B cell (primary cell): ENCODE measurements at regions not wholly inside any gene's neighbourhood (a gene's known extent, or its start where the extent isn't known, plus 50 kb on each side); places are given as distances from the start of the nearest gene placed in this dataset.

Experiments
- ATAC-seq: fragments of 200-7000 bp; cut with Tn5 transposase; one replicate; pipeline ENCODE4 v1.10.0; 2021; ENCODE audit warnings: low read depth, mild to moderate bottlenecking, moderate number of reproducible peaks, moderate library complexity
- CTCF ChIA-PET: fragments of 350-600 bp; sonication (Branson Sonifier 250); formaldehyde crosslinking; loops from one replicate; lab custom pipeline; 2021; ENCODE audit warnings: antibody characterized with exemption, inconsistent platforms; lab: Charles Lee
- POLR2A ChIA-PET: fragments of 350-600 bp; sonication (Branson Sonifier 250); formaldehyde crosslinking; loops from one replicate; lab custom pipeline; 2021; ENCODE audit warnings: antibody characterized with exemption; lab: Charles Lee
- DNase-seq: peaks from one replicate; pipeline ENCODE4 v3.0.0; 2013
- H2AFZ ChIP-seq: 2 replicates; pipeline ENCODE4 v1.6.1; 2012; ENCODE audit warnings: mild to moderate bottlenecking, low read depth, low read length; ENCODE audit not compliant: insufficient read depth, poor library complexity, severe bottlenecking
- H3K27ac ChIP-seq, 2 donors: 1 replicate in 1 of 2; 2 replicates in 1 of 2; pipeline ENCODE4 v1.5.1; 2012 to 2013; ENCODE audit warnings: low read length in 2 of 2, mild to moderate bottlenecking in 2 of 2, moderate library complexity in 1 of 2
- H3K27me3 ChIP-seq, 4 experiments: fragments of 200-600 bp in 1 of 4; sonication (generic) in 1 of 4; replicated peaks in 1 of 4; 1 replicate in 2 of 4; 2 replicates in 2 of 4; pipeline versions ENCODE4 v1.6.1 to v1.7.0; 2013 to 2016; ENCODE audit warnings: low read length in 3 of 4, mild to moderate bottlenecking in 2 of 4, mixed read lengths in 1 of 4, moderate library complexity in 1 of 4; ENCODE audit not compliant: insufficient read depth in 4 of 4, control insufficient read depth in 3 of 4; ENCODE audit errors: control extremely low read depth in 1 of 4
- H3K36me3 ChIP-seq, 2 experiments: replicated peaks in 1 of 2; 1 replicate in 1 of 2; 2 replicates in 1 of 2; pipeline versions ENCODE4 v1.6.1 to v1.7.1; 2013; ENCODE audit warnings: low read length in 1 of 2; ENCODE audit not compliant: insufficient read depth in 2 of 2, control insufficient read depth in 1 of 2; ENCODE audit errors: control extremely low read depth in 1 of 2, extremely low read depth in 1 of 2
- H3K4me1 ChIP-seq, 2 donors: fragments of 200-600 bp in 1 of 2; sonication (generic) in 1 of 2; 1 replicate in 1 of 2; 2 replicates in 1 of 2; pipeline versions ENCODE4 v1.5.1 to v1.6.1; 2013 to 2017; ENCODE audit warnings: low read length in 2 of 2; ENCODE audit not compliant: control insufficient read depth in 2 of 2, insufficient read depth in 2 of 2
- H3K4me2 ChIP-seq: replicated peaks from 2 replicates; pipeline ENCODE3; 2012; ENCODE audit warnings: mild to moderate bottlenecking, low read depth, low read length; ENCODE audit not compliant: poor library complexity, severe bottlenecking
- H3K4me3 ChIP-seq, 5 experiments: fragments of 200-600 bp in 1 of 5; sonication (generic) in 1 of 5; 1 replicate in 3 of 5; 2 replicates in 2 of 5; pipeline versions ENCODE4 v1.5.1 to v1.7.0; 2011 to 2016; ENCODE audit warnings: low read length in 4 of 5, mild to moderate bottlenecking in 4 of 5, low read depth in 2 of 5, control low read depth in 1 of 5, moderate library complexity in 1 of 5; ENCODE audit not compliant: insufficient read depth in 1 of 5; ENCODE audit errors: control extremely low read depth in 1 of 5, extremely low read depth in 1 of 5
- H3K79me2 ChIP-seq: fragments of 200-600 bp; sonication (generic); one replicate; pipeline ENCODE4 v1.6.0; 2016; ENCODE audit warnings: low read length; ENCODE audit not compliant: control insufficient read depth, insufficient read depth
- H3K9ac ChIP-seq: fragments of 200-600 bp; sonication (generic); 2 replicates; pipeline ENCODE4 v1.6.1; 2017; ENCODE audit warnings: mild to moderate bottlenecking, low read length, moderate library complexity
- H3K9me3 ChIP-seq, 3 donors: one replicate each; pipeline versions ENCODE4 v1.6.1 to v1.7.1; 2013; ENCODE audit warnings: low read length in 2 of 3; ENCODE audit not compliant: control insufficient read depth in 2 of 3, insufficient read depth in 1 of 3; ENCODE audit errors: control extremely low read depth in 1 of 3
- H4K20me1 ChIP-seq: 2 replicates; pipeline ENCODE4 v1.6.0; 2012; ENCODE audit warnings: mild to moderate bottlenecking, low read length; ENCODE audit not compliant: insufficient read depth, control insufficient read depth, poor library complexity, severe bottlenecking
- H3K27ac Mint-ChIP-seq: one replicate; pipeline ENCODE4 v1.8.0; 2021; ENCODE audit warnings: mixed read lengths
- H3K27me3 Mint-ChIP-seq: one replicate; pipeline ENCODE4 v1.8.0; 2021; ENCODE audit warnings: mixed read lengths
- H3K4me1 Mint-ChIP-seq: one replicate; pipeline ENCODE4 v1.8.0; 2021; ENCODE audit warnings: mixed read lengths
- H3K4me3 Mint-ChIP-seq: one replicate; pipeline ENCODE4 v1.8.0; 2021; ENCODE audit warnings: mixed read lengths
- H3K9me3 Mint-ChIP-seq: one replicate; pipeline ENCODE4 v1.8.0; 2022; ENCODE audit warnings: mixed read lengths; ENCODE audit not compliant: insufficient read depth
- EZH2 ChIP-seq: IDR thresholded peaks from 2 replicates; pipeline ENCODE4 v1.6.1; 2012; ENCODE audit warnings: borderline replicate concordance, low read depth, mild to moderate bottlenecking, moderate library complexity, low read length; ENCODE audit not compliant: insufficient read depth, poor library complexity, severe bottlenecking
- WGBS: methylation state at CpG from one replicate; pipeline ENCODE4 v1.1.5; 2013; ENCODE audit warnings: missing lambda C conversion rate; ENCODE audit not compliant: insufficient coverage; 5-methylcytosine and 5-hydroxymethylcytosine counted together
- intact Hi-C: fragments of 100-400 bp; cut with micrococcal nuclease; formaldehyde crosslinking; loops from one replicate; pipeline ENCODE4 v1.10.0; 2022
- TF ChIP-seq, protein P1 (sequence below): fragments of 200-600 bp; IDR thresholded peaks from one replicate; pipeline ENCODE4 v1.8.0; 2022; ENCODE audit warnings: antibody characterized with exemption, mild to moderate bottlenecking

GRCh38 chr5:52007230-52007858, 624.1 kb downstream of the ISL1 start:
- Histone ChIP-seq H3K4me2 (no peak overlapping the region), H4K20me1 (no peaks in the 10 kb centered on the region), H3K4me3 (no peak overlapping the region), H3K9ac (no peak overlapping the region), H3K27ac (no peak overlapping the region), H3K4me1 (no peaks in the 10 kb centered on the region), H3K9me3 (no peaks in the 10 kb centered on the region), H3K27me3 (no peaks in the 10 kb centered on the region), H3K36me3 (no peaks in the 10 kb centered on the region), H2AFZ (no peak overlapping the region), H3K79me2 (no peaks in the 10 kb centered on the region)
- no peak for TF ChIP-seq EZH2
- TF ChIP-seq, protein P1, sequence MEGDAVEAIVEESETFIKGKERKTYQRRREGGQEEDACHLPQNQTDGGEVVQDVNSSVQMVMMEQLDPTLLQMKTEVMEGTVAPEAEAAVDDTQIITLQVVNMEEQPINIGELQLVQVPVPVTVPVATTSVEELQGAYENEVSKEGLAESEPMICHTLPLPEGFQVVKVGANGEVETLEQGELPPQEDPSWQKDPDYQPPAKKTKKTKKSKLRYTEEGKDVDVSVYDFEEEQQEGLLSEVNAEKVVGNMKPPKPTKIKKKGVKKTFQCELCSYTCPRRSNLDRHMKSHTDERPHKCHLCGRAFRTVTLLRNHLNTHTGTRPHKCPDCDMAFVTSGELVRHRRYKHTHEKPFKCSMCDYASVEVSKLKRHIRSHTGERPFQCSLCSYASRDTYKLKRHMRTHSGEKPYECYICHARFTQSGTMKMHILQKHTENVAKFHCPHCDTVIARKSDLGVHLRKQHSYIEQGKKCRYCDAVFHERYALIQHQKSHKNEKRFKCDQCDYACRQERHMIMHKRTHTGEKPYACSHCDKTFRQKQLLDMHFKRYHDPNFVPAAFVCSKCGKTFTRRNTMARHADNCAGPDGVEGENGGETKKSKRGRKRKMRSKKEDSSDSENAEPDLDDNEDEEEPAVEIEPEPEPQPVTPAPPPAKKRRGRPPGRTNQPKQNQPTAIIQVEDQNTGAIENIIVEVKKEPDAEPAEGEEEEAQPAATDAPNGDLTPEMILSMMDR = no peak
- no peak for ATAC-seq
- ChIA-PET CTCF (interaction anchor here (1.0 kb wide), 1 partner anchor 1049 kb away, joined by 4 read pairs; no protein-coding TSS in a partner anchor), POLR2A (no interaction called here)
- intact Hi-C loops = no loop called here
- no peak for DNase-seq
- no peaks in the 10 kb centered on the region for H3K27me3 Mint-ChIP-seq
- peaks cover 2% of the 10 kb centered on the region for H3K9me3 Mint-ChIP-seq
- H3K4me1 Mint-ChIP-seq = no peaks in the 10 kb centered on the region
- no CpG with 5 or more reads among the region's 5 CpGs for WGBS
- H3K4me3 Mint-ChIP-seq = no peak overlapping the region
- H3K27ac Mint-ChIP-seq = no peak overlapping the region

DNA sequence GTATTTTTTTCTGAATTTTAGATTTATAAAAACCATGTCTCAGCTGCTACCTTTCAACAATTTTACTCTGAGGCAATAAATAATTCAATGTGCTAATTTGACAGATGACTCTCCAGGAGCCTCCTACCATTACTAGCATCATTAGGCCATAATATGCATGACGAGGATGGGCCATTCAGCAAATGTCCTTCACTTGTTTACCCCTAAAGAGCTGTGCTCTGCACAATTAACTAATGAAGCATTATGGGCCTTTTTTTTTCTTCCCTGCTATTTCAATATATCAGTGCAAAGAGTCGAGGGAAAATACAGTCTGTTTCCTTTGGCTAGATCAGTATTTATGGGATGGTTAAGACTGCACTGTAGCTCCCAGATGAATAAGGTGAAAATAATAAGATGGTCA, 627.2 kb downstream of the ISL1 start:
- ATAC-seq = no peak

More for the DNA sequence above, 627.2 kb downstream of the ISL1 start:
- Histone ChIP-seq H4K20me1 (no peaks in the 10 kb centered on the region), H3K4me2 (no peak overlapping the region), H3K4me3 (no peak overlapping the region), H3K27me3 (no peaks in the 10 kb centered on the region), H3K79me2 (no peaks in the 10 kb centered on the region), H3K27ac (no peak overlapping the region), H3K9ac (no peak overlapping the region), H3K36me3 (no peaks in the 10 kb centered on the region), H3K4me1 (no peaks in the 10 kb centered on the region), H2AFZ (no peak overlapping the region), H3K9me3 (no peaks in the 10 kb centered on the region)
- ChIA-PET POLR2A (no interaction called here), CTCF (no interaction called here)
- Mint-ChIP-seq H3K27ac (no peak overlapping the region), H3K9me3 (no peaks in the 10 kb centered on the region), H3K4me1 (no peaks in the 10 kb centered on the region), H3K4me3 (no peak overlapping the region), H3K27me3 (no peaks in the 10 kb centered on the region)
- TF ChIP-seq, protein P1 = no peak
- no peak for TF ChIP-seq EZH2
- intact Hi-C loops = no loop called here
- no CpG with 5 or more reads among the region's 2 CpGs for WGBS
- DNase-seq = no peak
